ENCODE measurements at regions not wholly inside any gene's neighbourhood (a gene's known extent, or its start where the extent isn't known, plus 50 kb on each side); places are given as distances from the start of the nearest gene placed in this dataset.

DNA sequence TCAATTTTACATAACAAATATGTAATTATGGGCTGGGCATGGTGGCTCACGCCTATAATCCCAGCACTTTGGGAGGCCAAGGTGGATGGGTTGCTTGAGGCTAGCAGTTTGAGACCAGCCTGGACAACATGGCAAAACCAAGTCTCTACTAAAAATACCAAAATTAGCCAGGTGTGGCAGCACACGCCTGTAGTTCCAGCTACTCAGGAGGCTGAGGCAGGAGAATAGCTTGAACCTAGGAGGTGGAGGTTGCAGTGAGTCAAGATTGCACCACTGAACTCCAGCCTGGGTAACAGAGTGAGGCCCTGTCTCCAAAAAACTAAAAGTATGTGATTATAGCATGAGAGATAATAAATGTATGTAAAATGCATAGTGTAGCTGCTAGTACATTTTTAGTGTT, 229.0 kb downstream of the PPARGC1A start:
- no peak for DNase-seq (ENCODE audit: low read depth in 2 of 2)

DNA sequence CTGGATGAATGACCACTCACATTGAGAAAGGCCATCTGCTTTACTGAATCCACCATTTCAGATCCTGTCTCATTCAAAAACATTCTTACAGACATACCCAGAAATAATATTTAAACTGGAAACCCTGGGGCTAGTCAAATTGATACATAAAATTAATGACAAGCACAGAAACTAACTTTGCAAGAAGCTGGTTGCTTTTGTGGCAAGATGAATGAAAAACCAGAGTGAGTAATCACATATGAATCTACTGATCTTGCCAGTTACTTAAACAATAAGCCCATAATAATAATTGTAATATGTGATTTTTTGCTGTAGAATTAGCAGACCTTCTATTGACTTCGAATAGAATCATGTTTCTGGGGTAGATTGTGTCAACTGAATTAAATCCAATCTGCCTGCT, 235.1 kb downstream of the PPARGC1A start:
- DNase-seq (ENCODE audit: low read depth in 2 of 2): no peak

DNA sequence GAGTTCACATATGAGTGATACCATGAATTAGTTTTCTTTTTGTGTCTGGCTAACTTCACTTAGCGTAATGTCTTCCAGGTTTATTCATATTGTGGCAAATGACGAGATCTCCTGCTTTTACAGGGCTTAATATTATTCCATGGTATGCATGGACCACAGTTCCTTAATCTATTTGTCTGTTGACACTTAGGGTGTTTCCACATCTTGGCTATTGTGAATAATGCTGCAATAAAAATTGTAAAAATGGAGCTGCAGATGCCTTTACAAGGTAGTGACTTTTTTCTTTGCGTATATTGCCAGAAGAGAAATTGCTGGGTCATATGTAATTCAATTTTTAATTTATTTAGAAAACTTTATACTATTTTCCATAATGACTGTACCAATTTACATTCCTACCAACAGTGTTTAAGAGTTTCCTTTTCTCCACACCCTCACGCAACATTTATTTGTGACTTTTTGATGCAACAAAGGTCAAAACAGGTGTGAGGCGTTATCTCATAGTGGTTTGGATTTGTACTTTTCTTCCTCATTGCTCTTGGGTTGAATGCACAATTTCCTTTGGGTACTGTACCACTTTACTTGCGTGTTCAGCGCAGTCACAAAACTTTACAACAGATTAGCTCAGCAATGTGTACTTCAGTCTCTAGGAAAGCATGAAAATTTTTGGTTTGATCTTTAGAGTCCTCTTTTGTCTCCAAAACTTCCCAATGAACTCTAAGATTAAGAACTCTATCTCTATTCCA, 240.8 kb downstream of the PPARGC1A start:
- DNase-seq (ENCODE audit: low read depth in 2 of 2): no peak

DNA sequence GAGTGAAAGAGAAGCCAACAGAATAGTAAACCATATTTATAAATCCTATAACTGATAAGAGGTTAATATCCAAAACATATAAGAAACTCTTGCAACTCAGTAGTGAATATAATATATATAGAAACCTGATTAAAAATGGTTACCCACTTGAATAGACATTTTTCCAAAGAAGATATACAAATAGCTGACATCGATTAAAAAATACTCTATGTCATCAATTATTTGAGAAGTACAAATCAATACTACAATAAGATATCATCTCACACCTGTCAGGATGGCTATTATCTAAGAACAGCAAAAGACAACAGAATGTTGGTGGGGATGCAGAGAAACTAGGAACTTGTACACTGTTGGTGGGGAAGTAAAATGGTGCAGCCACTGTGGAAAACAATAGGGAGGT, 254.4 kb downstream of the PPARGC1A start:
- DNase-seq (ENCODE audit: low read depth in 2 of 2): no peak

DNA sequence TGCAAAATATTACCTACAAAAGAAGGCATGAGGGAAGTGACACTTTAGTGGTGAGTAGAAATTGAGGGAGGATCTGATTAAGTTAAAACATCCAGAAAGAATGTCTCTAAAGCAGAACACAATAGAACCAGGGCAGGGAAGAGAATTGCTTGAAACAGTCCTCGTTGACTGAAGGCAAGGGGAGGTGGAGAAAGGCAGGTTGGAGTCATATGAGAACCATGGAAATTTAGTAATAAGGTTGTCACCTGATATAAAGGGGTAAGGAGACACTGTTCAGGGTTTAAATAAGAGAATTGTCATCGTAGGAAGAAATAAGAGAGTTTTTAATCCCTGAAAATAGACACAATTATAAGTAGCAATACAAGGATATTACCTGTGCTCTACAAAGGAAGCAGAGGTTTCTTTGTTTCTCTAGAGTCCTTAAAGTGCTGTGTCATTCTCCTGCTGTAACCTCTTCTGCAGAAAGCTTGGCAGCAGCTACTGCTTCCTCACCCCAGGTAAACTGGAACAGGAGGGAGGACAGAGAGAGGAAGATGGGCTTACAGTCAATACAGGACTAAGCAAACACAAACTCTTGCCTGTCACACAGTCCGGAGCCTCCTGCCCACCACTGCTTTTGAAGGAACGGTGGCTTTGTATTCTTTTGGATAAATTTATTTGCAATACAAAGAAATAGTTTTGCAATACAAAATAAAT, 258.4 kb downstream of the PPARGC1A start:
- no peak for DNase-seq (ENCODE audit: low read depth in 2 of 2)

DNA sequence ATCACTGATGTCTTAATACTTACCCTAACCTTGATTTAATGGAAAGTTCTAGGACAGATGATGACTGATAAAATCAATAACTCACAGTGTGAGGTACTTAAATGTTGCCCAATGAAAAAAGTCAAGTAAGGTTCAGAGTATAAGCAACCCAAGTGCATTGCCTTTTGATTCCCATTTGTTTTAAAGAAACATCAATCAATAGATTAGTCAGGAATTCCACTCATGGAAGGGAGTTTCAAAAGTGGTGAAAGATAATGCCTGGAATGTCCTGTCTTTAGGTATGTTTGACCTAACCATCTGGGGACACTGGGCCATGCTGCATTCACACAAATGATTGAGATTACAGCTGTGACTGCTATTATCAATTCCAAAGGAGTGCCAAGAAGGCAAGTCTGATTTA, 259.7 kb downstream of the PPARGC1A start:
- DNase-seq (ENCODE audit: low read depth in 2 of 2): no peak

DNA sequence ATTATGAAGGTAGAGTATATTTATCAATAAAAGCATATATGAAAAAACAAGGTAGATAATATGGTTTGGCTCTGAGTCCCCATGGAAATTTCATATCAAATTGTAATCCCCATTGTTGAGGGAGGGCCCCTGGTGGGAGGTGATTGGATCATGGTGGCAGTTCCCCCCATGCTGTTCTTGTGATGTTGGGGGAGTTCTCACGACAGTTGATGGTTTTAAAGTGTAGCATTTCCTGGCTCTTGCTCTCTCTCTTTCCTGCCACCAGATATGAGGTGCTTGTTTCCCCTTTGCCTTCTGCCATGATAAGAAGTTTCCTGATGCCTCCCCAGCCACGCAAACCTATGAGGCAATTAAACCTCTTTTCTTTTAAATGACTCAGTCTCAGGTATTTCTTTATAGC, 260.4 kb downstream of the PPARGC1A start:
- DNase-seq (ENCODE audit: low read depth in 2 of 2): no peak

DNA sequence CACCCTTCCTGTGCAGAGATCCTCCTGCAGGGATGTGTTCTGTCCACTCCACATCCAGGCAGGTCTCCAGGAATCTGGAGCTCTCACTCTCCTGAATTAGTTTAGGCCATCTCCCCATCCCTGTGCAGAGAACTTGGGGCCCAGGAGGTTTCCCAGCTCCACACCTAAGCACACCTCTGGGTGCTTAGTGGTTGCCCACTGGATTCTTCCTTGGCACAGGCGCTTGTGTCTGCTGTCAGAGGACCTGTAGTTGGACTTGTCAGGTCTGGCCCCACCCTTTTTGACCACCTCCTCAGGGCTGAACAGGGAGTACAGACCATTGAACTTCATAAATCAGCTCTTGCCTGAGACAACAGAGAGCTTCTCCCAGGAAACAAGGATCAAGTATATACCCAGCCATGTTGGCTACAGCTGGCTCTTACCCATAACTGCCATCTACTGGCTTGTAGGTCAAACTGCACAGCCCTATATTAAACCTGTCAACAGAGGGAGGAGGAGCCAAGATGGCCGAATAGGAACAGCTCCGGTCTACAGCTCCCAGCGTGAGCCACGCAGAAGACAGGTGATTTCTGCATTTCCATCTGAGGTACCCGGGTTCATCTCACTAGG, 275.5 kb downstream of the PPARGC1A start:
- no peak for DNase-seq (ENCODE audit: low read depth in 2 of 2)

DNA sequence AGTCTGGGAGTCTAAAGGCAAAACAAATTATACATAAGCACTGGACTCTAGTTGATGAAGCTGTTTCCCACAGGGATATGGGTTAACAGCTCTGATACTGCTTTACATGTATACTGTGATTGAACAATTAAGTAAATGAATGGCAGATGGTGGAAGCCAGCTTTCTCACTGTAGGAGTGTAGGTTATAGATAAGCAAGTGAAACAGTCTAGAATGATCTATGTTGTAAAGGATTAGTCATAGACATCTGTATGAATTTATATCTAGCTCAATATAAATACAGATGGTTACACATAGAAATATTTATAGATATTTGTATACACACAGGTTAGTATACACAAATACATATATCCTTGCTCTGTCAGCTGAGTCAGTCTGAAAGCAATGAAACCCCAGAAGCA, 276.1 kb downstream of the PPARGC1A start:
- DNase-seq (ENCODE audit: low read depth in 2 of 2): no peak

DNA sequence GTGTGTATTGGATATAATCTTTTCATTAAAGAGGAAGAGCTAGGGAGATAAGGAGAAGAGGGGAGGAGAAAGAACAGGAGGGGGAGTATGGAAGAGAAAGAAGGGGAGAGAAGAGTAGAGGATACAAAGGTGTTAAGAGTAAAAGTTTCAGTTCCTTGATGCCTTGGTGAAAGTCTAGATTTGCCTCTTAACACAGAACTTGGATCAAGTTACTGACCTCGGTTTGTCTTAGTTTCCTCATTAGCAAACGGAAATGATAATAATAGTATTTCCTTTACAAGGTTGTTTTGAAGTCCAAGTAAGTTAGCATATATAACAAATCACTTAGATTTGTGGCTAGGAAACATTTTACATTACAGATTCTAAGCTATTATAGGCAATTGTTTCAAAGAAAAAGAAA, 287.1 kb downstream of the PPARGC1A start:
- DNase-seq (ENCODE audit: low read depth in 2 of 2): no peak

DNA sequence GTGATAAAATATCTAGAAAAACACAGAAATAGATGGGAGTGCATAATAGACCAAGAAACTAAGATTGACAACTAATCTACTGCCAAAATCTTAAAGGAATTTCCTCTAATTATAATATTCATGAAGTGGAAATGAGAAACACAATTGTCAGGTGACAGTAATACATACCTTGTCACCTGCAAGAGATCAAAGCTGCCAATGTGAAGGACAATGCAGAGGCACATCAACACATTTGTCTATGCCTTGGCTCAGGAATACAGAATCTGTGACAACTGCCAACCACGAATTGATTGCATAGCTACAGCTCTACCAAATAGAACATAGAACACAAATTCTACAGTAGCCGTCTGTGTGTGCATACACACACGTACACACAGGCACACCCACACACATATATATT, 295.7 kb downstream of the PPARGC1A start:
- DNase-seq (ENCODE audit: low read depth in 2 of 2): no peak

DNA sequence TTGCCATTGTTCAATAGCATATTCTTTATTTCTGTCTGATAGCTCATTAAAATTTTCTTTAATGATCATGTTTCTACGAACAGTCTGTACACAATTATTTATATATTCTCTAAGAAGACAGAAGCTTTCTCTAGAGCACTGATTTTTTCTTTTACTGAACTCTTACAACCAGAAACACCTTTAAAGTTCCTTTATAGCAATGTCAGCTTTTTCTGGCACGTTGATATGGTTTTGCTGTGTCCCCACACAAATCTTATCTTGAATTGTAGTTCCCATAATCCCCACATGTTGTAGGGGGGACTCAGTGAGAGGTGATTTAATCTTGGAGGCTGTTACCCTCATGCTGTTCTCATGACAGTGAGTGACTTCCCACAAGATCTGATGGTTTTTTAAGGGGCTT, 299.4 kb downstream of the PPARGC1A start:
- DNase-seq (ENCODE audit: low read depth in 2 of 2): no peak

DNA sequence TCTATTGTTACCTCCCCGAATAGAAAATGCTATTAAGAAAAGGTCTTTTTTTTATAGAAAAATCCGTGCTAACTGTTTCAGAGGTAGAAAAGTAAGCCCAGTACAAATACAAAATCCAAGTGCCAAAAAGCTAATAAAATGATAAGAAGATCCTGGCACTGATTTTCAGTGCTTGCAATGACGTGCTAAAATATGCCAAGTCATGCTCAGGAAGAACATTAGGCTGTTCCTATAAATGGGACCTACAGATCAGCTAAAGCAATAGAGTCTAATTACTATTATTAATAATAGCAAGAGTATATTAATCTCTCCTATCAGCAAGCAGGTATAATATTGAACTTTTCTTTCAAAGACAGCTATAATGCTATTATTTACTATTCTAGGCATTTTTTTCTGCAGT, 305.8 kb downstream of the PPARGC1A start:
- DNase-seq (ENCODE audit: low read depth in 2 of 2): no peak

DNA sequence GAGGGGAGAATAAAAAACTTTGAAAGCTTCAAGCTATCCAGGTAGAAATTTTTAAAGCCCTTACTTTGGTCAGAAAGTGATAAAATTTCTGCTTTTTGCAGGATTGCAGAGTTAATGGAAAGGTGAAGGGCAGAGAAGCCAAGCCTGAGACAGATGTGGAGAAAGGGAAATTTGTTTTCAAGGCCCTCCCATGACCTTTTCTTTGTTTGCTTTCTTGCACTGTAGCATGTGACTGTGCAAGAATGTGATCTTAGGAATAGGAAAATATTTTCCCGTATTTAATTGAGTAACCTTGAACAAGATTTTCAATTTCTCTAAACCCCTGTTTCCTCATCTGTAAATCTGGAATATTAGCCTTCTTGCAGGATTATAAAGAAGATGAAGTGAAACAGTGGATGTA, 307.2 kb downstream of the PPARGC1A start:
- DNase-seq (ENCODE audit: low read depth in 2 of 2): no peak

DNA sequence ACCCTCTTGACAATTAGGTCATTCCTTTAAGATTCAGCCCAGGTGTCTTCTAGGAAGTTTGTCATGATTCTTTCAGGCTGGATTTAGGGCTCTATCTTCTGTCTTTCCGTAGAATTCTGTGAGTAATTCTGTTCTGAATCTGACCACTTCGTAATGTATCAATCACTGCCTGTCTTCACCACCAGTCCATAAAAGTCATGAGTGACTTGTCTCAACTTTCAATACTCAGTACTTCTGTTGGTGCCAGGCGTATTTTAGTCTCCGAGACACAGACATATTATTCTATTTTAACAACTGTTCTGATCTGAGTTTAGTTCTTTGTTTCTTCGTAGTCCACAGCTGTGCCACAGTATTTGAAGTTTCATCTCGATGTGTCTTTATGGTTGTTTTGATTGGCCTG, 310.7 kb downstream of the PPARGC1A start:
- no peak for DNase-seq (ENCODE audit: low read depth in 2 of 2)

DNA sequence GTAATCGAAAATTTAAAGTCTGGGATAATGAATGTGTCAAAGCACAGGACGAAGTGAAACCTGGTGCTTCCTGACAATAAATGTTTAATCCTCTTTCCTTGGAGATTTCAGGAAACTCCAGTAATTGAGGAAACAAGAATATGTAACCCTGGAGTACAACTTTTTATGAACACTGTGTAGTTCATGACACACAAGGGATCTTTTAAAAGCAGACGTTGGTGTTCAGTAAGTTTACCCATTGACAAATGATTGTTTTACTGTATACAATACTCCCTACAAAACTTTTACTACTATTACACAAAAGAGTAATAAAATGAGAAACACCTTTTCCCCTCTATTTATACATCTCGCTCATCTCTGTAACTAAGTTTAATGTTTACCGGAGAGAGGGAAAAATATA, 312.4 kb downstream of the PPARGC1A start:
- DNase-seq (ENCODE audit: low read depth in 2 of 2): no peak

DNA sequence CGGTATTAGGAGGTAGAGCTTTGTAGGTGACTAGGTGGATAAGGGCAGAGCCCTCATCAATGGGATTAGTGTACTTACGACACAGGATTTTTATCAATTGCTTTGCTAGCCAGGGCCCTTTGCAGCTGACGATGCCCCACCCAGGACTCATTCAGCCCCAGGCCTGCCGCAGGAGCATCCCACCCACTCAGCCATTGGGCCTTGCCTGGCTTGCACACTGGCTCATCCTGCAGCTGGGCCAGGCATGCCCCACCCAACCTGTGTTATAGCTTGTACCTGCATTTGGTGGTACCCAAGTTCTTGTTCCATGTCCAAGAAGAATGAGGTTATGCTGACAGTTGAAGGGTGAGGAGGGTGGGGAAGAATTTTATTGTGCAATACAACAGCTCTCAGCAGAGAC, 317.5 kb downstream of the PPARGC1A start:
- no peak for DNase-seq (ENCODE audit: low read depth in 2 of 2)

DNA sequence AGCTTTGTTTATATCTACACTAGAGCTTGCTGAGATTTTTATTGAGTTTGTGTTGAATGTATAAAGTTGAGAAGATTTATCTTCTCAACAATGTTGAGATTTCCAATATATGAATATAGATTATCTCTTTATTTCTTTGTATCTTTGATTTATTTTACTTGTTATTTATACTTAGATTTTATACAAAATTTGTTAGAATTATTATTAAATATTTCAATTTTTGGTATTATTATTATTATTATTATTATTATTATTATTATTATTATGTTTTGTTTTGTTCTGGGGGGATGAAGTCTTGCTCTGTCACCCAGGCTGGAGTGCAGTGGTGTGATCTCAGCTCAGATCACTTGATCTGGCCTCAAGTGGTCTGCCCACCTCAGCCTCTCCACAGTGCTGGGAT, 322.5 kb downstream of the PPARGC1A start:
- no peak for DNase-seq (ENCODE audit: low read depth in 2 of 2)

DNA sequence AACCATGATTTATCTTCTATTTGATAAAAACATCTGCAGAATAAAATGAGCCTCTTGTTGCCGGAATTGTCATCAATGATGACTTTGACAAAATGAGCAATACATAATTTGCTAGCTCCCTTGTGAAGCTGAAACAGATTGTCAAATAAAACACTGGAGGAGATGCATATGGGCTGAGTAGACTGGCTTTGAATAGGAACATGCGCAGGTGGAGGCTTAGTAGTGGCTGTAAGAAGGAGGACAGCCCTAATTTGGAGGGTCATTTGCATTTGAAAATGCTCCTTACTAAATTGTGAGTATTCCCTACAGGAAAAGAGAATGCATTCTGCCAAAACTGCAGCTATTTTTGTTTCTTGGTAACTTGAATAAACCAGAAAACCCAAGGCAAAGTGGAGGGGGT, 329.1 kb downstream of the PPARGC1A start:
- no peak for DNase-seq (ENCODE audit: low read depth in 2 of 2)

DNA sequence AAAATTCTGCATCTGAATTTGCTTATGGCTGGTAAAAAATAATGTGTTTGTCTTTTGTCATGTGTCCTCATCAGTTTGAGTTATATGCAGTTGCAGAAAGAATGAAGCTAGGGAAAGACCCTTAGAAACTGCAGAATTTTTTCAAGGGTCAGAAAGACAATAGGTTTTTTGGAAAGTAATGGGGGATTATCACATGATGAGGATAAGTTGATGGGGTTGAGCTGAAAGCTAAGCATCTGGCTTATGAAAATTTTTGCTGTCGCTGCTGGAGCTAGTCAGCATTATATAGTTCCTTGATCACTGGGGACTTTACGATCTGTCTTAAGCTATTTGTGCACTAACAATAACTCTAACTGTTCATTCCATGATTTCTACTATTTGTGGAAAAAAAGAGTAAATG, 331.7 kb downstream of the PPARGC1A start:
- no peak for DNase-seq (ENCODE audit: low read depth in 2 of 2)

DNA sequence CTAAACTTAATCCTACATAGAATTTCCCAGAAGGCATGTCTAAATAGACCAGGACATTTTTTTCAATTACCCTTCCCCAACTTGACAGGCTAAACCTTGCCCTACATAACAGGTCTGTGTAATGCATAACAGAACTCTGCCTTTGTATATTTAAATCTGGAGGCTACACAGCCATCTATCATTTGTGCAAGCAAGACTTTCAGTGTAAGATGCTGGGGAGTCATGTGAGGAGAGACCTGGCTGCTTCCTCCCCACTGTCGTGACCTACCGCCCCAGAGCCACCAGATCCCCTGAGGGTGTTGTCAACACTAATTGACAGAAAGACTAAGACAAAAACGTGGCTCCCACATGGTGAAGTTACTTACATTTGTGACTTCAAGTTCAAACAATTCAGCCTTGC, 342.2 kb downstream of the PPARGC1A start:
- DNase-seq (ENCODE audit: low read depth in 2 of 2): no peak

DNA sequence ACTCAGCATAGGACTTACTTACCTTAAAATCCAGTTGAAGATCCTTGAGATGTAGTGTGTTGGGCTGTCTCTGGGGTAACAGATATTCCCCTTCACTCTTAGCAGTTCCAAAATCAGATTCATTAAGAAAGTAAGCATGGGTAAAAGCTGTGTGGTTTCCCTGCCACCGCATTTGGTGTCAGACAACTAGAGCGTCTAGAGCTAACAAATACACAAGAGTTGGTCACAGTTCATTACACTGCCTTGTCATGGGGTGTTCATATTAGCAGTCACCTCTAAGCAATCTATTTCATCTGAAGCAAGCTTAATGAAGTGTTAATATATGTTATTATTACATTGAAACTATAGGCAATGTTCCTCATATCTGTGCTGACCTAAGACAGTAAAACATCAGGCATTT, 342.8 kb downstream of the PPARGC1A start:
- DNase-seq (ENCODE audit: low read depth in 2 of 2): no peak

DNA sequence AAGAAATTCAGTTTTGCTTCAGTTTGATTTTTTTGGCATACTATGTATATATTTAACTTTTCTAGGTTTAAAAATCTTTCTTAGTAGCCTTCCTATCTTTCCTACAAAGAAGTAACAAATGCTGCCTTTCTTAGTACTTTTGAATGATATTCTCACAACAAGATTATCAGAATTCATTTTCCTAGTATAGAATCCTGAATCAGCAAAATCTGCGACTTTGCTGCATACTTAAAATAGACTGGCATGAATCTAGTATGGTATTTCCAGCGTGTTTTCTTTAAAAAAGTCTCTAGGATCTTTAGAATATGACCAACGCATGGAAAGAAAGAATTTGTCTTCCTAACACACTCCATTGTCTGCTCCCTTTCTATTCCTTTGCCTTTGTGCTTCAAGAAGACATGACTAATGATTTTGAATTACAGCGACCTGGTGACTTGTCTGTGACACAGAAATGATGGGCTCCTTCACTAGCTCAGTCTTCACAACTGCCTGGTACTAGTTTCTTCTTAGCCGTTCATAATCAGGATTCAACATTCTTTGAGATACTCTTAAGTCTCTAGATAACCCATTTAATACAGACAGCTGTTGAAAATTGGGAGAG, 349.8 kb downstream of the PPARGC1A start:
- no peak for DNase-seq (ENCODE audit: low read depth in 2 of 2)

Measured in stimulated activated CD4-positive, alpha-beta T cell treated with anti-CD3 and anti-CD28 coated beads, Interleukin-15, amount 100 ng/mL, for 48 hours (primary cell).